GM21515 (cell line): ENCODE measurements at regions not wholly inside any gene's neighbourhood (a gene's known extent, or its start where the extent isn't known, plus 50 kb on each side); places are given as distances from the start of the nearest gene placed in this dataset.

Experiments used
- ATAC-seq: cut with Tn5 transposase; IDR thresholded peaks from one replicate; pipeline ENCODE4 v1.9.1; 2021; ENCODE audit not compliant: unreplicated experiment

GRCh38 chr5:100479079-100479688 is 56.0 kb upstream of the FAM174A start:
- peak; percentile 79 for ATAC-seq

- no peak for ATAC-seq
Measured at GRCh38 chr5:100472091-100472490, 63.1 kb upstream of the FAM174A start.

GRCh38 chr5:100469767-100470166 is 65.4 kb upstream of the FAM174A start:
- ATAC-seq: peak; percentile 88

GRCh38 chr5:100464418-100464817 is 70.8 kb upstream of the FAM174A start:
- no peak for ATAC-seq

- no peak for ATAC-seq
Measured at GRCh38 chr5:100456615-100457014, 78.6 kb upstream of the FAM174A start.

GRCh38 chr5:100452126-100452525 is 83.0 kb upstream of the FAM174A start:
- ATAC-seq: no peak

GRCh38 chr5:100448111-100448528 is 87.1 kb upstream of the FAM174A start:
- no peak for ATAC-seq

- ATAC-seq: no peak
Measured at GRCh38 chr5:100446879-100447430, 88.2 kb upstream of the FAM174A start.

- no peak for ATAC-seq
Measured at GRCh38 chr5:100444961-100445360, 90.2 kb upstream of the FAM174A start.

- no peak for ATAC-seq
Measured at GRCh38 chr5:100434815-100435214, 100.4 kb upstream of the FAM174A start.

- ATAC-seq: no peak
Measured at GRCh38 chr5:100432741-100433140, 102.4 kb upstream of the FAM174A start.

GRCh38 chr5:100430268-100431195 is 104.6 kb upstream of the FAM174A start:
- peak; percentile 87 for ATAC-seq

- ATAC-seq: no peak
Measured at GRCh38 chr5:100424787-100425186, 110.4 kb upstream of the FAM174A start.

- ATAC-seq: no peak
Measured at GRCh38 chr5:100424017-100424416, 111.2 kb upstream of the FAM174A start.

- no peak for ATAC-seq
Measured at GRCh38 chr5:100423330-100423729, 111.8 kb upstream of the FAM174A start.

- ATAC-seq: no peak
Measured at GRCh38 chr5:100421360-100421759, 113.8 kb upstream of the FAM174A start.

- no peak for ATAC-seq
Measured at GRCh38 chr5:100418231-100418630, 116.9 kb upstream of the FAM174A start.

- no peak for ATAC-seq
Measured at GRCh38 chr5:100409660-100410151, 125.5 kb upstream of the FAM174A start.

GRCh38 chr5:100407053-100407452 is 128.1 kb upstream of the FAM174A start:
- ATAC-seq: no peak

- no peak for ATAC-seq
Measured at GRCh38 chr5:100406640-100407039, 128.5 kb upstream of the FAM174A start.

- no peak for ATAC-seq
Measured at GRCh38 chr5:100402071-100402470, 133.1 kb upstream of the FAM174A start.

- no peak for ATAC-seq
Measured at GRCh38 chr5:100401149-100401548, 134.0 kb upstream of the FAM174A start.
